H1 (cell line): ENCODE measurements at regions not wholly inside any gene's neighbourhood (a gene's known extent, or its start where the extent isn't known, plus 50 kb on each side); places are given as distances from the start of the nearest gene placed in this dataset.

Experiments used
- CTCF ChIA-PET: fragments of 300-600 bp; sonication (Branson Sonifier 250); formaldehyde crosslinking; loops from one replicate; lab custom pipeline; 2021; ENCODE audit not compliant: partially characterized antibody; lab: Charles Lee
- POLR2A ChIA-PET: fragments of 300-600 bp; sonication (Branson Sonifier 250); formaldehyde crosslinking; loops from one replicate; lab custom pipeline; 2021; ENCODE audit warnings: inconsistent platforms; ENCODE audit not compliant: partially characterized antibody; lab: Charles Lee
- DNase-seq, 2 experiments: peaks; one replicate each; pipeline versions ENCODE4 v3.0.0 to v3.0.0-alpha.2; 2010 to 2022; ENCODE audit warnings: low spot score in 2 of 2, low read depth in 1 of 2, mixed read lengths in 1 of 2
- FAIRE-seq: peaks from 2 replicates; lab custom pipeline; 2011; peaks lifted over from hg19 to GRCh38; lab: Jason Lieb, UNC
- H2AFZ ChIP-seq: 2 replicates; pipeline ENCODE4 v1.8.1; 2012; ENCODE audit warnings: low read length, inconsistent platforms
- H2AK5ac ChIP-seq: 2 replicates; pipeline ENCODE4 v1.6.1; 2013; ENCODE audit warnings: low read depth, low read length
- H2BK120ac ChIP-seq: replicated peaks from 2 replicates; pipeline ENCODE3; 2013; ENCODE audit warnings: low read depth, low read length, inconsistent platforms
- H2BK12ac ChIP-seq: 2 replicates; pipeline ENCODE4 v1.6.1; 2013; ENCODE audit warnings: low read depth, low read length
- H2BK15ac ChIP-seq: 2 replicates; pipeline ENCODE4 v1.6.1; 2013; ENCODE audit warnings: low read length
- H2BK20ac ChIP-seq: 2 replicates; pipeline ENCODE4 v1.6.1; 2013; ENCODE audit warnings: low read length
- H2BK5ac ChIP-seq: 2 replicates; pipeline ENCODE4 v1.6.1; 2013; ENCODE audit warnings: low read depth, low read length
- H3K14ac ChIP-seq: 2 replicates; pipeline ENCODE4 v1.6.1; 2013; ENCODE audit warnings: inconsistent platforms; ENCODE audit not compliant: insufficient read length
- H3K18ac ChIP-seq: 2 replicates; pipeline ENCODE4 v1.6.1; 2013; ENCODE audit warnings: low read length; ENCODE audit errors: extremely low read depth
- H3K23ac ChIP-seq: 2 replicates; pipeline ENCODE4 v1.6.1; 2013; ENCODE audit warnings: inconsistent platforms; ENCODE audit not compliant: insufficient read length
- H3K23me2 ChIP-seq: 2 replicates; pipeline ENCODE4 v1.6.1; 2013; ENCODE audit warnings: low read depth, low read length
- H3K27ac ChIP-seq: 2 replicates; pipeline ENCODE4 v1.6.1; 2011; ENCODE audit warnings: low read depth, low read length, inconsistent platforms
- H3K27me3 ChIP-seq, 4 experiments: replicated peaks in 1 of 4; 1 replicate in 1 of 4; 2 replicates in 3 of 4; pipeline versions ENCODE4 v1.6.1 to v1.8.1; 2011 to 2013; ENCODE audit warnings: low read length in 3 of 4, mild to moderate bottlenecking in 3 of 4, inconsistent platforms in 2 of 4, mixed read lengths in 2 of 4, moderate library complexity in 1 of 4; ENCODE audit not compliant: control insufficient read depth in 3 of 4, insufficient read depth in 3 of 4; ENCODE audit errors: extremely low read depth in 1 of 4
- H3K36me3 ChIP-seq, 4 experiments: 2 replicates each; pipeline versions ENCODE4 v1.6.1 to v1.8.1; 2011 to 2013; ENCODE audit warnings: mild to moderate bottlenecking in 4 of 4, low read length in 3 of 4, moderate library complexity in 2 of 4, control low read depth in 1 of 4, inconsistent platforms in 1 of 4; ENCODE audit not compliant: insufficient read depth in 4 of 4, control insufficient read depth in 2 of 4
- H3K4ac ChIP-seq: replicated peaks from 2 replicates; pipeline ENCODE3; 2013; ENCODE audit warnings: low read length, low read depth, mixed read lengths, inconsistent platforms; ENCODE audit not compliant: insufficient read length
- H3K4me1 ChIP-seq, 4 experiments: replicated peaks in 1 of 4; 1 replicate in 1 of 4; 2 replicates in 3 of 4; pipeline versions ENCODE4 v1.6.1 to v1.8.1; 2011 to 2013; ENCODE audit warnings: low read length in 3 of 4, inconsistent platforms in 2 of 4, mixed read lengths in 1 of 4; ENCODE audit not compliant: insufficient read depth in 4 of 4, control insufficient read depth in 3 of 4
- H3K4me2 ChIP-seq, 2 experiments: 2 replicates each; pipeline versions ENCODE4 v1.6.1 to v1.8.1; 2011 to 2013; ENCODE audit warnings: low read depth in 2 of 2, low read length in 2 of 2, control low read depth in 1 of 2, inconsistent platforms in 1 of 2, mild to moderate bottlenecking in 1 of 2; ENCODE audit not compliant: insufficient read depth in 1 of 2
- H3K4me3 ChIP-seq, 4 experiments: fragments of 200-600, 300-600 bp in 1 of 4; sonication (generic), shearing (Covaris generic), sonication (Bioruptor Twin) in 1 of 4; 2 replicates each; pipeline versions ENCODE4 v1.5.1 to v1.8.1; 2011 to 2016; ENCODE audit warnings: low read length in 4 of 4, low read depth in 3 of 4, control low read depth in 2 of 4, inconsistent platforms in 2 of 4, mild to moderate bottlenecking in 2 of 4, mixed read lengths in 1 of 4, moderate library complexity in 1 of 4; ENCODE audit not compliant: insufficient read depth in 2 of 4; ENCODE audit errors: extremely low read depth in 1 of 4
- H3K56ac ChIP-seq: replicated peaks from 2 replicates; pipeline ENCODE3; 2013; ENCODE audit warnings: low read depth, mild to moderate bottlenecking, mixed read lengths, low read length, inconsistent platforms; ENCODE audit not compliant: insufficient read length
- H3K79me1 ChIP-seq: 2 replicates; pipeline ENCODE4 v1.6.1; 2013; ENCODE audit warnings: low read depth, low read length, control low read depth
- H3K79me2 ChIP-seq, 2 experiments: 2 replicates each; pipeline versions ENCODE4 v1.6.1 to v1.8.1; 2012 to 2013; ENCODE audit warnings: low read length in 2 of 2, mild to moderate bottlenecking in 2 of 2, inconsistent platforms in 1 of 2; ENCODE audit not compliant: insufficient read depth in 2 of 2, control insufficient read depth in 1 of 2
- H3K9ac ChIP-seq, 4 experiments: replicated peaks in 1 of 4; 1 replicate in 1 of 4; 2 replicates in 3 of 4; pipeline versions ENCODE4 v1.6.1 to v1.8.1; 2011 to 2013; ENCODE audit warnings: low read depth in 3 of 4, low read length in 3 of 4, control low read depth in 2 of 4, mild to moderate bottlenecking in 2 of 4, moderate library complexity in 2 of 4, inconsistent platforms in 1 of 4; ENCODE audit errors: extremely low read depth in 1 of 4
- H3K9me3 ChIP-seq, 2 experiments: 2 replicates each; pipeline versions ENCODE4 v1.6.1 to v1.8.1; 2012 to 2013; ENCODE audit warnings: mild to moderate bottlenecking in 2 of 2, moderate library complexity in 2 of 2, control low read depth in 1 of 2, inconsistent platforms in 1 of 2, low read depth in 1 of 2, low read length in 1 of 2, mixed read lengths in 1 of 2; ENCODE audit not compliant: insufficient read depth in 2 of 2
- H4K20me1 ChIP-seq, 2 experiments: replicated peaks in 1 of 2; 2 replicates each; pipeline versions ENCODE3 to v1.8.1; 2011 to 2013; ENCODE audit warnings: inconsistent platforms in 2 of 2, low read length in 2 of 2, mild to moderate bottlenecking in 1 of 2; ENCODE audit not compliant: insufficient read depth in 2 of 2, control insufficient read depth in 1 of 2
- H4K5ac ChIP-seq: 2 replicates; pipeline ENCODE4 v1.6.1; 2013; ENCODE audit warnings: low read length, low read depth, mixed read lengths, inconsistent platforms; ENCODE audit not compliant: insufficient read length
- H4K8ac ChIP-seq: 2 replicates; pipeline ENCODE4 v1.8.0; 2013; ENCODE audit warnings: mild to moderate bottlenecking, moderate library complexity, low read length, inconsistent platforms; ENCODE audit not compliant: insufficient read depth; ENCODE audit errors: extremely low read depth
- H4K91ac ChIP-seq: replicated peaks from 2 replicates; pipeline ENCODE3; 2013; ENCODE audit warnings: low read length, mixed read lengths, inconsistent platforms; ENCODE audit not compliant: insufficient read length
- ASH2L ChIP-seq: fragments of 200-600, 300-600 bp; sonication (generic); IDR thresholded peaks from one replicate; pipeline ENCODE4 v1.7.1; 2017; ENCODE audit warnings: low read length
- BCL11A ChIP-seq, 2 experiments: IDR thresholded peaks; one replicate each; pipeline ENCODE4 v1.6.1; 2011; ENCODE audit warnings: low read depth in 2 of 2, low read length in 2 of 2, mild to moderate bottlenecking in 2 of 2
- GTF2F1 ChIP-seq: IDR thresholded peaks from 2 replicates; pipeline ENCODE4 v1.6.1; 2012; ENCODE audit warnings: low read depth, low read length, improper control_type of control experiment, borderline replicate concordance
- KDM5A ChIP-seq: fragments of 200-600 bp; IDR thresholded peaks from 2 replicates; pipeline ENCODE4 v1.7.1; 2012; ENCODE audit warnings: mild to moderate bottlenecking, low read length, inconsistent platforms, mixed read lengths
- POU5F1 ChIP-seq: IDR thresholded peaks from 2 replicates; pipeline ENCODE4 v1.6.1; 2011; ENCODE audit warnings: low read depth, mild to moderate bottlenecking, low read length, moderate library complexity
- WGBS, 2 experiments: shearing (Covaris generic) in 1 of 2; methylation state at CpG; one replicate each; pipeline versions ENCODE4 v1.1.6 to v1.1.7; 2013 to 2015; ENCODE audit warnings: low lambda C conversion rate in 2 of 2, mixed read lengths in 2 of 2, inconsistent platforms in 1 of 2, low coverage in 1 of 2, missing lambda C conversion rate in 1 of 2; ENCODE audit not compliant: insufficient replicate concordance in 2 of 2, insufficient coverage in 1 of 2, insufficient read length in 1 of 2; ENCODE audit errors: extremely low coverage in 1 of 2, missing lambda C conversion rate in 1 of 2; 5-methylcytosine and 5-hydroxymethylcytosine counted together

GRCh38 chr14:62364800-62365280 is 602.6 kb downstream of the SNAPC1 start:
- Histone ChIP-seq H2BK120ac (no peak overlapping the region), H3K27ac (no peak overlapping the region), H3K79me1 (no peaks in the 10 kb centered on the region), H3K4me2 (no peak overlapping the region), H3K79me2 (no peaks in the 10 kb centered on the region), H3K27me3 (no peaks in the 10 kb centered on the region), H2AFZ (no peak overlapping the region), H3K4me1 (no peaks in the 10 kb centered on the region), H3K23ac (no peak overlapping the region), H3K56ac (no peak overlapping the region), H3K18ac (no peak overlapping the region), H3K4ac (no peak overlapping the region), H2BK5ac (no peak overlapping the region), H3K9ac (no peak overlapping the region), H2AK5ac (no peak overlapping the region), H2BK20ac (no peak overlapping the region), H3K36me3 (no peaks in the 10 kb centered on the region), H3K14ac (no peak overlapping the region), H3K23me2 (no peaks in the 10 kb centered on the region), H4K5ac (no peak overlapping the region), H3K4me3 (no peak overlapping the region), H2BK12ac (no peak overlapping the region), H2BK15ac (no peak overlapping the region), H4K8ac (no peak overlapping the region), H3K9me3 (no peaks in the 10 kb centered on the region), H4K91ac (no peak overlapping the region), H4K20me1 (no peaks in the 10 kb centered on the region)
- ChIA-PET CTCF (interaction anchor here (0.6 to 1.0 kb wide), 2 partner anchors 24 to 95 kb away, joined by 3 read pairs; no protein-coding TSS in a partner anchor), POLR2A (no interaction called here)
- no peak for FAIRE-seq
- TF ChIP-seq KDM5A, result no peak
- no peak for TF ChIP-seq ASH2L
- TF ChIP-seq BCL11A (IDR thresholded peaks at IDR 0.05; ENCODE audit: low read depth in 2 of 2, low read length in 2 of 2), result no peak
- no peak for TF ChIP-seq POU5F1
- no peak for TF ChIP-seq GTF2F1
- WGBS, 2 experiments, result 57% methylated on average over 4 of the region's 4 CpGs; no CpG with 5 or more reads in 1 of the 2 experiments
- DNase-seq, result no peak
